ENCODE measurements at regions not wholly inside any gene's neighbourhood (a gene's known extent, or its start where the extent isn't known, plus 50 kb on each side); places are given as distances from the start of the nearest gene placed in this dataset.

- no peak for TF ChIP-seq MAFK (IDR thresholded peaks at IDR 0.05; ENCODE audit: partially characterized antibody)
- TF ChIP-seq FOXS1 (CRISPR knock-in tag; IDR thresholded peaks at IDR 0.05): no peak
- no peak for TF ChIP-seq CEBPB (IDR thresholded peaks at IDR 0.05)
- TF ChIP-seq ESRRA (IDR thresholded peaks at IDR 0.05; ENCODE audit: borderline replicate concordance, low read length): no peak
- TF ChIP-seq RAD21 (conservative IDR thresholded peaks at IDR 0.05 in 1 of 2, IDR thresholded peaks at IDR 0.05 in 1 of 2): no peak
- TF ChIP-seq CBX8 (IDR thresholded peaks at IDR 0.05): no peak
- no peak for TF ChIP-seq ZFP36 (IDR thresholded peaks at IDR 0.05; ENCODE audit: borderline replicate concordance, partially characterized antibody)
- Histone ChIP-seq H3K27ac (no peak overlapping the region), H3K9me3 (no peaks in the 10 kb centered on the region), H3K4me2 (no peak overlapping the region), H3K4me1 (no peaks in the 10 kb centered on the region), H3K4me3 (no peak overlapping the region)
- no peak for DNase-seq (ENCODE audit: low read depth in 1 of 2, low spot score in 1 of 2)
- ChIA-PET CTCF (no interaction called here), POLR2A (interaction anchor here (0.7 kb wide), 1 partner anchor 13 kb away, joined by 5 read pairs; no protein-coding TSS in a partner anchor)
- FAIRE-seq: no peak
- ATAC-seq: no peak
- WGBS (ENCODE audit: missing lambda C conversion rate): 88% methylated on average over 2 of the region's 2 CpGs
Observed at GRCh38 chr1:189764391-189765320, 713.0 kb downstream of the BRINP3 start.

DNA sequence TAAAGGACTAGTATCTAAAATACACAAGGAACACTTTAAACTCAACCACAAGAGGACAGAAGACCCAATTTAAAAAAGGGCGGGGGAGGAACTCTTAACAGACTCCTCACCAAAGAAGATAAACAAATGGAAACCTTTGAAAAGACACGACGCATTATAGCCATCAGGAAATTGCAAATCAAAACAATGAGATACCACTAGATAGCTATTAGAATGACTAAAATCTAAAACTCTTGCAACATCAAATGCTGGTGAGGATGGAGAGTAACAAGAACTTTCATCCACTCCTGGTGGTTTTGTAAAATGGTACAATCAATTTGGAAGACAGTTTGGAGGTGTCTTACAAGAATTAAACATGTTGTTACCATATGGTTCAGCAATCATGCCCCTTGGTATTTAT, 708.2 kb downstream of the BRINP3 start:
- no peak for ATAC-seq
- TF ChIP-seq, protein P1, sequence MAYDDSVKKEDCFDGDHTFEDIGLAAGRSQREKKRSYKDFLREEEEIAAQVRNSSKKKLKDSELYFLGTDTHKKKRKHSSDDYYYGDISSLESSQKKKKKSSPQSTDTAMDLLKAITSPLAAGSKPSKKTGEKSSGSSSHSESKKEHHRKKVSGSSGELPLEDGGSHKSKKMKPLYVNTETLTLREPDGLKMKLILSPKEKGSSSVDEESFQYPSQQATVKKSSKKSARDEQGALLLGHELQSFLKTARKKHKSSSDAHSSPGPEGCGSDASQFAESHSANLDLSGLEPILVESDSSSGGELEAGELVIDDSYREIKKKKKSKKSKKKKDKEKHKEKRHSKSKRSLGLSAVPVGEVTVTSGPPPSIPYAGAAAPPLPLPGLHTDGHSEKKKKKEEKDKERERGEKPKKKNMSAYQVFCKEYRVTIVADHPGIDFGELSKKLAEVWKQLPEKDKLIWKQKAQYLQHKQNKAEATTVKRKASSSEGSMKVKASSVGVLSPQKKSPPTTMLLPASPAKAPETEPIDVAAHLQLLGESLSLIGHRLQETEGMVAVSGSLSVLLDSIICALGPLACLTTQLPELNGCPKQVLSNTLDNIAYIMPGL (CRISPR knock-in tag; IDR thresholded peaks at IDR 0.05; ENCODE audit: borderline replicate concordance): no peak
- TF ChIP-seq EHMT2 (IDR thresholded peaks at IDR 0.05; ENCODE audit: low read depth) (no peak), CBX2 (IDR thresholded peaks at IDR 0.05; ENCODE audit: borderline replicate concordance, low read depth) (no peak), RFX5 (IDR thresholded peaks at IDR 0.05) (no peak), RCOR1 (IDR thresholded peaks at IDR 0.05; ENCODE audit: low read depth, low read length) (no peak), CHD4 (IDR thresholded peaks at IDR 0.05; ENCODE audit: borderline replicate concordance) (no peak), JUN (IDR thresholded peaks at IDR 0.05) (no peak), FOSB (CRISPR knock-in tag; IDR thresholded peaks at IDR 0.05) (no peak), MYC (IDR thresholded peaks at IDR 0.05; ENCODE audit: borderline replicate concordance, low read length) (no peak)
- TF ChIP-seq, protein P2, sequence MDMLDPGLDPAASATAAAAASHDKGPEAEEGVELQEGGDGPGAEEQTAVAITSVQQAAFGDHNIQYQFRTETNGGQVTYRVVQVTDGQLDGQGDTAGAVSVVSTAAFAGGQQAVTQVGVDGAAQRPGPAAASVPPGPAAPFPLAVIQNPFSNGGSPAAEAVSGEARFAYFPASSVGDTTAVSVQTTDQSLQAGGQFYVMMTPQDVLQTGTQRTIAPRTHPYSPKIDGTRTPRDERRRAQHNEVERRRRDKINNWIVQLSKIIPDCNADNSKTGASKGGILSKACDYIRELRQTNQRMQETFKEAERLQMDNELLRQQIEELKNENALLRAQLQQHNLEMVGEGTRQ (IDR thresholded peaks at IDR 0.05): no peak
- DNase-seq (ENCODE audit: low read depth in 1 of 2, low spot score in 1 of 2): no peak
- Histone ChIP-seq H3K27ac (no peak overlapping the region), H3K9me3 (no peaks in the 10 kb centered on the region), H3K4me1 (peaks cover 6% of the 10 kb centered on the region; the same call in 2 of the 3 replicates), H3K4me3 (no peak overlapping the region), H3K4me2 (no peak overlapping the region)
- no peak for FAIRE-seq
- ChIA-PET POLR2A (no interaction called here), CTCF (no interaction called here)
- WGBS (ENCODE audit: missing lambda C conversion rate): 73% methylated on average over 3 of the region's 3 CpGs

- H3K27ac ChIP-seq: 0 out of 6 replicates have a peak overlapping the region, but pooled peaks of 1 of the 2 experiments have one; percentile 16
- H3K4me3 ChIP-seq: no peak overlapping the region
- POLR2A ChIA-PET: no interaction called here
- FAIRE-seq (no peak), ATAC-seq (peak; percentile 80 to 98), DNase-seq (ENCODE audit: low read depth in 1 of 2, low spot score in 1 of 2) (peak in 1 of 2 experiments; percentile 71)
- H3K4me1 ChIP-seq: peaks cover 19% of the 10 kb centered on the region; the same call in 2 of the 3 replicates
- peak overlapping the region; percentile 60 for H3K4me2 ChIP-seq
- 4% methylated on average over 2 of the region's 2 CpGs for WGBS (ENCODE audit: missing lambda C conversion rate)
- H3K9me3 ChIP-seq: no peaks in the 10 kb centered on the region
- CTCF ChIA-PET: no interaction called here
- TF ChIP-seq MAFK (IDR thresholded peaks at IDR 0.05; ENCODE audit: partially characterized antibody) (peak; percentile 69), SMC3 (IDR thresholded peaks at IDR 0.05) (0 out of 3 replicates have a peak, but pooled peaks have one; percentile 13), FOSL2 (IDR thresholded peaks at IDR 0.05) (0 out of 2 replicates have a peak, but pooled peaks have one; percentile 15), FOSL2 (CRISPR knock-in tag; IDR thresholded peaks at IDR 0.05) (no peak; the same call in 1 of the 2 replicates), JUN (IDR thresholded peaks at IDR 0.05) (peak in 1 of 2 experiments; percentile 65; a peak in 1 of 5 replicates), SREBF2 (IDR thresholded peaks at IDR 0.05) (no peak), CHD4 (IDR thresholded peaks at IDR 0.05; ENCODE audit: borderline replicate concordance) (no peak), JUNB (IDR thresholded peaks at IDR 0.05) (peak; percentile 57), GATA3 (IDR thresholded peaks at IDR 0.05; ENCODE audit: borderline replicate concordance) (peak; percentile 85), MYC (IDR thresholded peaks at IDR 0.05; ENCODE audit: borderline replicate concordance, low read length) (no peak)
Observed at GRCh38 chr1:189774721-189775287, 702.9 kb downstream of the BRINP3 start.

Data from A549 (cell line).